Germinal center (tissue), 1 donor: ENCODE measurements at regions not wholly inside any gene's neighbourhood (a gene's known extent, or its start where the extent isn't known, plus 50 kb on each side); places are given as distances from the start of the nearest gene placed in this dataset.
"Not testable (repeated sequence)": the region's sequence is repeated elsewhere in the genome, so short reads cannot be mapped to it uniquely, and the experiment has no call there.

Experiments used
- DNase-seq: peaks from one replicate; pipeline ENCODE4 v3.0.0; 2012; ENCODE audit warnings: mixed read lengths, low spot score

- DNase-seq = no peak
Observed at GRCh38 chr10:64574371-64574770, 1053.2 kb downstream of the REEP3 start.

DNA sequence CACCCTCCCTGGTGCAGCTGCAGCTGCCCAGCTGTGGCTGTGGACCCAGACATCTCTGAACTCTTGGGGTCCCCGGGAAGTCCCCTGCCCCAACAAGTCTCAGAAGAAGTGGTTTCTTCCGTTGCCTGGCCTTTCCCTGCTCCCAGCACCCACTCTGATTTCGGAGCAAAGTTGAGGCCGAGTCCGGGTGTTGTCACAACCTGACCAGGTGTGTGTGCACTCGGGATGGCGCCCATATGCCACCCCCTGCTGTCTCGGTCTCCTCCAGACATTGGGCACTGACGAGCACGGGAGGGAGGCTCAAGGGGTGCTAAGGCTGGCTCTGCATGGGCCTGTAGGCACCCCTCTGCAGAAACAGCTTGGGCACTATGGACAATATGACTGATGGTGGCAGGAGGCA is 1055.3 kb downstream of the REEP3 start:
- no peak for DNase-seq

DNA sequence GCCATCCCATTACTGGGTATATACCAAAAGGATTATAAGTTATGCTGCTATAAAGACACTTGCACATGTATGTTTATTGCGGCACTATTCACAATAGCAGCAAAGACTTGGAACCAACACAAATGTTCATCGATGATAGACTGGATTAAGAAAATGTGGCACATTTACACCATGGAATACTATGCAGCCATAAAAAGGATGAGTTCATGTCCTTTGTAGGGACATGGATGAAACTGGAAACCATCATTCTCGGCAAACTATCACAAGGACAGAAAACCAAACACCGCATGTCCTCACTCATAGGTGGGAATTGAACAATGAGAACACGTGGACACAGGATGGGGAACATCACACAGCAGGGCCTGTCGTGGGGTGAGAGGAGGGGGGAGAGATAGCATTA is 1057.6 kb downstream of the REEP3 start:
- DNase-seq = not testable (repeated sequence)

DNA sequence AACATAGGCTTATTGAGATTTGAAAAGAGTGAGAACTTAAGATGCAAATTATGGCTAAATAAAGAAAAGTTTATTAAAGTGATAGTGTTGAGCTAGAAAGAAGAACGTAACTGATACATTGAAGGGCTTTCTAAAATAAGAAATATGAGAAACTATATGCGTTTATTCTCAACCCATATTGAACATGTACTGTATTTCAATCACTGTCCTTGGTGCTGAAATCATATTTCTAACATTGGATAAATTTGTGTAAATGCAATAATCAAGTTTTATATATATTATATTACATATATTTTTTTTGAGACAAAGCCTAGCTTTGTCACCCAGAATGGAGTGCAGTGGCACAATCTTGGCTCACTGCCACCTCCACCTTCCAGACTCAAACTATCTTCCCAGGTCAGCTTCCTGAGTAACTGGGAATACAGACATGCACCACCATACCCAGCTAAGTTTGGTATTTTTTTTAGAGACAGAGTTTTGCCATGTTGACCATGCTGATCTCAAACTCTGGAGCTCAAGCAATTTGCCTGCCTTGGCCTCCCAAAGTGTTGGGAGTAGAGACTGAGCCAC is 1065.8 kb downstream of the REEP3 start:
- DNase-seq = no peak

DNA sequence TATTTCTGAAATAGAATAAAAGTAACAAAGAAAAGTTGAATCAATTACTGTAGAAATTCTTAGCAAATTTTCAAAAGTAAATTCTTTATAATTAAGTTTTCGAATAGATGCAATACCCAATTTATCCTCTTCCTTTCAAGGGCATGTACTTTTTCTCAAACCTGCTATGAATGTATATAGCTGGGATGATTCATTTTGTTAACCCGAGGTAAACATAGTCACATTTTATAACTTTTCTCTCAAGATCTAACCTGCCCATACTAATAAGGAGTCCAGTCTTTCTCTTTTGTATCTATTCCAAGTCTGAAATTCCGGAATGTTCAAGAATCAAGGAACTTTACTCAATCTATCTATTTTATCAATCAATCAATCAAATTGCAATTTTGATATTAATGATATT is 1072.9 kb downstream of the REEP3 start:
- no peak for DNase-seq

DNA sequence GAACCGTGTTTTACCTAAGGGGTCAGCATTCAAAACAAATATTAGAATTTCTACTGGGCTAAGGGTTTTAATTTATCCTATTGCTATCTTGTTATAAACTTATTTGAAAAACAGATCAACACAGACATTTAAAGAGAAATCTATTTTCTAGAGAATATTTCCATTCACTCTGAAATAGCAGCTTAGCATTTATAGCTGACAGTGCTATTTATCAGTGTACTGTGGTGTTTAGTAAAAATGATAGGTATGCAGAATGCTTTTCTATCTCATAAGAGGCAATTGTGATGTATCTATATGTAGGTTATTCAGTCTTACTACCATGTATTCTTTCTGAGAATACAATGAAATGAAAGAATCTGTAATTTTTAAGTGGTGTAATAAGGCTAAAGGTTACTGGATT is 1077.4 kb downstream of the REEP3 start:
- DNase-seq = no peak

DNA sequence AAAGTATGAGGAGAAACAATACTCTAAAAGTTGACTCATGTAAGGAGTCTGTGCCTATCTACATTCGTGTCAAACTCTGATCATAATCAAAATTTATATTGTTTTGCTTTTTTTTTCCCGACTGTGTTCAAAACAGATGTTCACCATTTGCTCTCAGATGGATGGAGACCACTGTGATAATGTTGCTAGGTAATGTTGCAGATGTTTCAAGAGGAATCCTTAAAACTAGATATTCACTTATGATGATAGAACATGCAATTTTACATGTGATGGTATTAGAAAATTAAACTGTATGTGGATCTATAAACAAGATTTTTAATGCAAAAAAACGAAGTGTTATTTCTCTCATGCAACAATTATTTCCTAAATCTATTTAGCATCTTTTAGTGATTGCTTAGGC is 1080.1 kb downstream of the REEP3 start:
- DNase-seq = no peak

- DNase-seq = no peak
Observed at GRCh38 chr10:64617085-64617484, 1095.9 kb downstream of the REEP3 start.

- no peak for DNase-seq
Observed at GRCh38 chr10:64619102-64619501, 1097.9 kb downstream of the REEP3 start.

- DNase-seq = no peak
Observed at GRCh38 chr10:64626924-64627323, 1105.7 kb downstream of the REEP3 start.

DNA sequence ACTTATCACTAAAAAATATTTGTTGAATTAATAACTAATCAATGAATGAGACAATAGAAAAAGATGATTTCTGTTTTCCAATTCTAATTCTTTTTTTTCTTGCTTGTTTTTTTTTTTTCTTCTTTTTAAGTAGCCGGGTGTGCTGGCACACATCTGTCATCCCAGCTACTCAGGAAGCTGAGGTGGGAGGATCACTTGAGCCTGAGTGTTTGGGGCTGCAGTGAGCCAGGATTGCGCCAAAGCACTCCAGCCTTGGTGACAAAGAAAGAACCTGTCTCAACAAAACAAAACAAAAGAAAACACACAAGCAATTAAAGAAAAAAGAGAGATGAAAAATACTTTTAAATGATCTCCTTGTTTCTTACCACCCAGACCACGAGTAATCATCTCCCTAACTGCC is 1109.3 kb downstream of the REEP3 start:
- DNase-seq = no peak

DNA sequence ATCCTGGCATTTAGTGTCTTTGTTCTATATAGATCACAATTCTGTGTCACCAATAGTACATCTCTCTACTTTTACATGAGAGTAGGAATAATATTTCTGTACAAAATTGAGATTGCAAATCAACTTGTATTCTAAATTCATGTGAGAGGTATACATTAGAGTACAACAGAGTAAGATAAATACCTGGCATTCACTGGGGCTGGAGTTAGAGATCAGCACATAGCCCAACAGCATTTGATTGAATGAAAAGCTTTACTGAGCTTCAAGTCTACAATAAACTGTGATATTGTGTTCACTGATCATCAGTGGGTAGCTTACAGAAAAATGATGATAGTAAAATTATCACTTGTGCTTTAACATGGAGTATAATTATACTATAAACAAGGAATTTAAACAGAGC is 1114.7 kb downstream of the REEP3 start:
- no peak for DNase-seq

DNA sequence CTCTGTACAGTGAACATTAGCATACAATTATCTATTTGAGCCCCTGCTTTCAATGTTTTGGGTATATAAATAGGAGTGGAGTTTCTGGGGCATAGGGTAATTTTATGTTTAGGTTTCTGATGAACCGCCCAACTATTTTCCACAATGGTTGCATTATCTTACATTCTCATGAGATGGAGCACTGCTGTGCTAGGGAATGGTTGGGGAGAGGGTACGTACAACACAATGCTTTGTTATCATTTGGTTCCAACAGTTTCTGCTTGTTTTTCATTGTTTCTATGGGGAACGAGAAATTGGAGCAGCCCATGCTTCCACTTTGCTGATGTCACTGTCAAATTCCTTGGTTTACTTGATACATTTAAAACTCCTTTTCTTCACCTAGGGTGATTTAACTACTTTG is 1115.3 kb downstream of the REEP3 start:
- no peak for DNase-seq

DNA sequence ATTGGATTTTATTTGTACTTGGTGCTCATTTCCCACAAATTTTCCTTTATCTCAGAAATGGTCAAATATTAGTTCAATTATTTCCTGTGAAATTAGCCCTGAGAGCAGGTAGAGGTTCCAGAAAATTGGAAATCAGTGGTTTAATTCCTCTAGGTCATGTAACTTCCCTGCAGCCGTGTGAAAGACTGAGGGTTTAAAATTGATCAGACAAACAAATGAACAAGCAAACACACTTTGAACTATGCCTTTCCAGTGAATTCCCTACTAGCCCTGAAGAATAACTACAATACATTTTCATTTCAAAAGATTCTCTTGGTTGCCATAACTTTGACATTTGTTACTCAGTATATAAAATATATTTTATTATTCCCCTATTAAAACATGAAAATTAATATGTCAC is 1116.7 kb downstream of the REEP3 start:
- no peak for DNase-seq

GRCh38 chr10:64648915-64649314 is 1127.7 kb downstream of the REEP3 start:
- DNase-seq = no peak

DNA sequence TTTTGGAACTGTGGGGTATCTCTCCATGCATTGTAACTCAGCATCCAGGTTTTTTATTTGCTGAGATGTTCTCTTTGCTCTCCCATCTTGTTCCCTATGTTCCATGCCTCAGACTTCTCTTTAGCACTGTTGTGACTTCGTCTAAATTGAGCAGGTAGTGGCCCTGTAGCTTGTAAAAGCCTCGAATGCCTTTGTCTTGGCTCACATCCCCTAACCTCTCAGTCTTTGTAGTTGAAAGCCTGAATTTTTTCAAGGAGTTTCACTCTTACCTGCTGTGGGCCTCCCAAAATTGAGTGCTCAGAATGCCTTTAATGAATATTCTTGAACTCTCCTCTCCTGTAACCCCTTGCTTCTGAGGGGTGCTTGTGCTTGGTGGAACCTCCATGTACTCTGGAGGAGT is 1137.3 kb downstream of the REEP3 start:
- no peak for DNase-seq

DNA sequence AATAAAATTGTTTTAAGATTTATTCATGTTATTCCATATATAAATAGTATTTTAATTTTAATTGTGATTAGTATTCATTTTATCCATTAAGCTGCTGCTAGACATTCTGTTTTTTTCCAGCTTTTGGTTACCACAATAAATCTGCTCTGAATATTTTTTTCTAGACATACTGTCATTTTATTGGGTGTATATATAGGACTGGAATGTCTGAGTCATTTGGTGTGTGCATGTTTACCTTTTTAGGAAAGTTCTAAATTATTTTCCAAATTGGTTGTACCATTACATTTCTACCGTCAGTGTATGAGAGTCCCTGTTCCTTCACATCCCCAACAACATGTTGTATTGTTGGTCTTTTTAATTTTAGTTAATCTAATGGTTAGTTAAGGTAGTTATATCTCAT is 1138.1 kb downstream of the REEP3 start:
- no peak for DNase-seq

GRCh38 chr10:64682043-64682442 is 1160.8 kb downstream of the REEP3 start:
- DNase-seq = no peak

- no peak for DNase-seq
Observed at GRCh38 chr10:64690194-64690593, 1169.0 kb downstream of the REEP3 start.

- no peak for DNase-seq
Observed at GRCh38 chr10:64699244-64699643, 1178.0 kb downstream of the REEP3 start.

GRCh38 chr10:64702086-64702485 is 1180.9 kb downstream of the REEP3 start:
- DNase-seq = not testable (repeated sequence)

DNA sequence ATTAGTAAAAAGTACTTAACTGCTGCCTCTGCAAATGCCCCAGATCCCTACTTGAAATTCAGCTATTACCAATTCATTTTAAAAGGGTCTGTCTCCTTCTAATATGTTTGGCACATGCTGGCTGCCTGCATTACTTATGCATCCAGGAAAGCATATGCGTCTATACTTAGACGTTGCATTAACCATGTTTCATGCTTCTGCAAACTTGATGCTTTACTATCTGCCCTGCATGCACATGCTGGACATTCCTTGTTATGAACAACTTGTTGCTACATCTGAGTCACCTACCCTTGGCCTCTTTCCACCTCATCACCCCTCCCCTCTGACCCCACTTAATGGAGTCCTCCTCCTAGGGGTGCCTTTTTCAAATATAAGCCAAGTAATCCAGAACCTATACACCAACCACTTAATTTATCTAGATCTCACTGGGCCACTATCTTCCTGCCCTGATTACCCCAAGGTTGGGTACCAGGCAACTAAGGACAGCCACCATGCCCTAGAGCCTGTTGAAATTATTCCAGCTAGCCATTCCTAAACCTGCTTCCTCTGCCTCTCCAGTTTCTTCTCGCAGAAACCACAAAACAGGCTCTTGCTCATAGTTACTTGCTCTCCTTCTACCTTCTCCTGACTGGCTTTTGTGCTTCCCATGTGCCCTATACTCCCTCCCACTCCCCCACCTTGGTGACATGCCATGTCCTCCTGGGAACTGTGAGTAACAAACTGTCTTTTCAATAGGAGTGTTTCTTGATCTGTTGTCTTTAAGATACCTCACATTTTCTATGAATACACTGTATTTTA is 1187.9 kb downstream of the REEP3 start:
- DNase-seq = no peak

- no peak for DNase-seq
Observed at GRCh38 chr10:64726466-64726865, 1205.3 kb downstream of the REEP3 start.

GRCh38 chr10:64731016-64731415 is 1209.8 kb downstream of the REEP3 start:
- DNase-seq = no peak
